WTC11 (cell line): ENCODE measurements at regions not wholly inside any gene's neighbourhood (a gene's known extent, or its start where the extent isn't known, plus 50 kb on each side); places are given as distances from the start of the nearest gene placed in this dataset.

Source experiments
- CBFB ChIP-seq: sonication (generic); formaldehyde crosslinking; IDR thresholded peaks from 2 replicates; pipeline ENCODE4 v1.8.1; 2022; ENCODE audit warnings: mild to moderate bottlenecking, low read depth, missing genetic modification reagents
- CTCF ChIP-seq: fragments of 200-600 bp; IDR thresholded peaks from 2 replicates; pipeline ENCODE4 v1.8.0; 2022; ENCODE audit warnings: antibody characterized with exemption
- E2F1 ChIP-seq: sonication (generic); formaldehyde crosslinking; IDR thresholded peaks from 2 replicates; pipeline ENCODE4 v1.8.0; 2022; ENCODE audit warnings: mild to moderate bottlenecking, missing genetic modification reagents
- E2F4 ChIP-seq: sonication (generic); formaldehyde crosslinking; IDR thresholded peaks from 2 replicates; pipeline ENCODE4 v1.8.1; 2022; ENCODE audit warnings: low read depth, mild to moderate bottlenecking, moderate library complexity, missing genetic modification reagents, borderline replicate concordance
- ESRRA ChIP-seq: sonication (generic); formaldehyde crosslinking; IDR thresholded peaks from 2 replicates; pipeline ENCODE4 v1.8.1; 2022; ENCODE audit warnings: mild to moderate bottlenecking, missing genetic modification reagents, borderline replicate concordance
- HMGXB4 ChIP-seq: sonication (generic); formaldehyde crosslinking; IDR thresholded peaks from 2 replicates; pipeline ENCODE4 v1.8.1; 2023; ENCODE audit warnings: mild to moderate bottlenecking, moderate library complexity, missing genetic modification reagents
- IRF1 ChIP-seq: sonication (generic); formaldehyde crosslinking; IDR thresholded peaks from 2 replicates; pipeline ENCODE4 v1.8.0; 2023; ENCODE audit warnings: missing genetic modification reagents
- MAX ChIP-seq: sonication (generic); formaldehyde crosslinking; IDR thresholded peaks from 2 replicates; pipeline ENCODE4 v1.8.0; 2022; ENCODE audit warnings: mild to moderate bottlenecking, missing genetic modification reagents
- NFATC4 ChIP-seq: fragments of 250-450 bp; sonication (Bioruptor Pico); IDR thresholded peaks from 2 replicates; pipeline ENCODE4 v1.9.0; 2021; ENCODE audit warnings: mild to moderate bottlenecking
- NR1H2 ChIP-seq: sonication (generic); formaldehyde crosslinking; IDR thresholded peaks from 2 replicates; pipeline ENCODE4 v1.9.0; 2021; ENCODE audit warnings: mild to moderate bottlenecking, moderate library complexity, missing genetic modification reagents

GRCh38 chr4:173943547-173943946 is 339.9 kb downstream of the FBXO8 start:
- TF ChIP-seq NR1H2 (CRISPR knock-in tag) (no peak), HMGXB4 (CRISPR knock-in tag) (no peak), CTCF (no peak), IRF1 (CRISPR knock-in tag) (no peak), E2F4 (CRISPR knock-in tag) (no peak), MAX (CRISPR knock-in tag) (no peak), CBFB (CRISPR knock-in tag) (no peak), E2F1 (CRISPR knock-in tag) (no peak), ESRRA (no peak), NFATC4 (CRISPR knock-in tag) (no peak)
